AG04450 (cell line): ENCODE measurements at regions not wholly inside any gene's neighbourhood (a gene's known extent, or its start where the extent isn't known, plus 50 kb on each side); places are given as distances from the start of the nearest gene placed in this dataset.

Experiments used
- CTCF ChIA-PET: fragments of 300-600, 350-600 bp; formaldehyde crosslinking; extraction: SDS; loops from one replicate; lab custom pipeline; 2022; ENCODE audit warnings: antibody characterized with exemption, inconsistent platforms; lab: Charles Lee
- POLR2A ChIA-PET: fragments of 350-600 bp; formaldehyde crosslinking; extraction: SDS; loops from one replicate; lab custom pipeline; 2021; ENCODE audit warnings: antibody characterized with exemption, inconsistent platforms; lab: Yijun Ruan, JAX
- DNase-seq: peaks from one replicate; pipeline ENCODE4 v3.0.0-alpha.2; 2011; ENCODE audit warnings: low read depth, low spot score
- H3K27ac ChIP-seq: one replicate; pipeline ENCODE4 v1.5.1; 2012; ENCODE audit warnings: low read depth, low read length, control low read depth
- H3K27me3 ChIP-seq: one replicate; pipeline ENCODE4 v1.6.0; 2012; ENCODE audit warnings: low read length; ENCODE audit not compliant: control insufficient read depth, insufficient read depth
- H3K4me3 ChIP-seq: 2 replicates; pipeline ENCODE4 v1.5.1; 2011; ENCODE audit warnings: mild to moderate bottlenecking, low read depth, low read length, control low read depth
- H3K9me3 ChIP-seq: 2 replicates; pipeline ENCODE4 v1.5.1; 2012; ENCODE audit warnings: low read length; ENCODE audit not compliant: control insufficient read depth, insufficient read depth
- TF ChIP-seq, protein P1 (sequence below): IDR thresholded peaks from 2 replicates; pipeline ENCODE4 v1.5.1; 2011; ENCODE audit warnings: low read depth, low read length, control low read depth, inconsistent platforms

DNA sequence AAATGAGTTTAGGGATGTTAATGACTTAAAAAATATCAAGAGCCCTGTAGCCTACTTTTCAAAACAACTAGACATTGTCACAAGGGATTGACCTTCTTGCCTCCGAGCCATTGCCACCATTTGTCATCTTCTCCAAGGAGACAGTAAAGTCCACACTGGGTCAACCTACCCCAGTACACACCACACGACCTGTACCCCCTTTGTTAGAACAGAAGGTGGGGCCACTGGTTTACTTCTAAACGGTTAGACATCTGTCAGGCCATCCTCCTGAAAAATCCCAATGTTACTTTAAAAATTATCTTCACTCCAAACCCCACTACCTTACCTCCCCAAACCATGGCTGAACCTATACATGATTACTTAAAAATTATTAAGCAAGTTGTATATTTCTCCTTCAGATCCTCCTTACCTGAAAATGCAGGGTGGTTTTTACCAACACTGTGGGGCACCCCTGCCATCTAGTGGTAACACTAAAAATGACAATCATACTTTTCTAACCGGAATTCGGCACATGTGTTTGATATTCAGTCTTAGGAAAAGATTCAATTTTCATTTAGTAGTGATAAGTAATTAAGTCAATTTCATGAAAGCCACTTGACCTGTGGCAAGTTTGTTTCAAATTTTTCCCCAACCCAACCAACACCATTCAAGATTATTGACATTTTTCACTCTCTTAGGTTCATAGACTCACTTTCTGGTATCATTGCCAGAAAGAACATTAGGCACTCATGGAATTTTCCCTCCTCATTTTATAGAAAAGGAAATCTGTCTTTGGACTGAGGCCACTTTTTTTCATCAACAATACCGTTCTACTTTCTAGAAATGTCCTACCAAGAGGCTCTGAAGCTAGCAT, 265.3 kb upstream of the PKDCC start:
- Histone ChIP-seq H3K9me3 (no peaks in the 10 kb centered on the region), H3K27ac (no peak overlapping the region), H3K27me3 (no peaks in the 10 kb centered on the region), H3K4me3 (no peak overlapping the region)
- TF ChIP-seq, protein P1, sequence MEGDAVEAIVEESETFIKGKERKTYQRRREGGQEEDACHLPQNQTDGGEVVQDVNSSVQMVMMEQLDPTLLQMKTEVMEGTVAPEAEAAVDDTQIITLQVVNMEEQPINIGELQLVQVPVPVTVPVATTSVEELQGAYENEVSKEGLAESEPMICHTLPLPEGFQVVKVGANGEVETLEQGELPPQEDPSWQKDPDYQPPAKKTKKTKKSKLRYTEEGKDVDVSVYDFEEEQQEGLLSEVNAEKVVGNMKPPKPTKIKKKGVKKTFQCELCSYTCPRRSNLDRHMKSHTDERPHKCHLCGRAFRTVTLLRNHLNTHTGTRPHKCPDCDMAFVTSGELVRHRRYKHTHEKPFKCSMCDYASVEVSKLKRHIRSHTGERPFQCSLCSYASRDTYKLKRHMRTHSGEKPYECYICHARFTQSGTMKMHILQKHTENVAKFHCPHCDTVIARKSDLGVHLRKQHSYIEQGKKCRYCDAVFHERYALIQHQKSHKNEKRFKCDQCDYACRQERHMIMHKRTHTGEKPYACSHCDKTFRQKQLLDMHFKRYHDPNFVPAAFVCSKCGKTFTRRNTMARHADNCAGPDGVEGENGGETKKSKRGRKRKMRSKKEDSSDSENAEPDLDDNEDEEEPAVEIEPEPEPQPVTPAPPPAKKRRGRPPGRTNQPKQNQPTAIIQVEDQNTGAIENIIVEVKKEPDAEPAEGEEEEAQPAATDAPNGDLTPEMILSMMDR: peak; percentile 82
- DNase-seq: peak; percentile 6
- ChIA-PET POLR2A (no interaction called here), CTCF (no interaction called here)

DNA sequence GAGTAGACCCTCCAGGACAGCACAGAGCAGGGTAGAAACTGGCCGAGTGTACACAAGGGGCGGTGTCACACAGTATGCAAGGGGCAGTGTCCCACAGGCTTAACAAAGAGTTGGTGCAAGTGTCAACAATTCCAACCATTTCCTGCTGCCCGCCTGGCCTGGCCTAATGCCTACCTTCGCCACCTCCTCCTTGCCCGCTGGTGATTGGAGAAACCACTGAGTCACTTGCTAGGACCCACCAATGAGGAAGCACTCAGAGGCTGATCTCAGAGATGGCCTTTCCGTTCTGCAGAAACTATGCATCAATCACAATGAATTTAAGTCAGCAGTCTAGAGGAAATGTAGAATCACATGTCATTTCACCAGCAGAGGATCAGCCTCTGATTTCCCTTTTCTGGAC, 263.3 kb upstream of the PKDCC start:
- CTCF ChIA-PET: no interaction called here
- Histone ChIP-seq H3K4me3 (no peak overlapping the region), H3K27me3 (no peaks in the 10 kb centered on the region), H3K9me3 (no peaks in the 10 kb centered on the region), H3K27ac (no peak overlapping the region)
- POLR2A ChIA-PET: no interaction called here
- DNase-seq: no peak
- TF ChIP-seq, protein P1: no peak

DNA sequence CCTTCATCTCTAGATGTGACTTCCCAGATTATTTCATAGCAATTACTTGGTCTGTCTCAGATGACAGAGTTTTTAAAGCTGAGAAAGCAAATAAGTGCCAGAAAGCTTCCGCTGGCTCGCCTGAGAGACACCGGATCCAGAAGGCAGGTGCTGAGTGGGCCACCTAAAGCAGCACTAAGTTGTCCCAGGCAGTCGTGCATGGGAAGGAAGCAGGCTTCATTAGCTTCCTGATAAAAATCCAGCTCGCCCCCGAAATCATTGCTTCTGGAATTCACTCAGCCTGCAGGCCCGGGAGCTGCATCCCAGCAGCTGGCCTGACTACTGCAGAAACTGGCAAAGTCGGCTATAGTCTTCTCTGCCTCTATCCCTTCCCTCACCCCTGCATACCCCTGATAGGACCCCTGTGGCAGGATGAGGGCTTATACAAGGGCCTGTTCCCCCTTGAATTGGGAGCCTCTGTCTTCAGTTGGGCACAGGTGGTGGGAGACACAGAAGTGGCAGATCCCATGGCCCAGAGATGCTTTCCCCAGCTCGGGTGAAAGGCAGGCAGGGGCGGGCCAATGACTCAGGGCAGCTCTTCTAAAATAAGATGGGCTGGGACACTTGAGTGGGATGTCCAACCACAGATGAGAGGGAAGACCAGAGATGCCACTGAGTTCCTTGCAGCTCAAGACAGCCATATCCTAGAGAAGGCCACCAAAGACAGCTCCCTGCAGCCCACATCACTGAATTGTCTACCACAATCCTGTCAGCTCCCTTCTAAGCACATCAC, 262.4 kb upstream of the PKDCC start:
- no peaks in the 10 kb centered on the region for H3K9me3 ChIP-seq
- TF ChIP-seq, protein P1: no peak
- no peak for DNase-seq
- H3K27me3 ChIP-seq: no peaks in the 10 kb centered on the region
- no peak overlapping the region for H3K27ac ChIP-seq
- ChIA-PET CTCF (no interaction called here), POLR2A (no interaction called here)
- H3K4me3 ChIP-seq: no peak overlapping the region

DNA sequence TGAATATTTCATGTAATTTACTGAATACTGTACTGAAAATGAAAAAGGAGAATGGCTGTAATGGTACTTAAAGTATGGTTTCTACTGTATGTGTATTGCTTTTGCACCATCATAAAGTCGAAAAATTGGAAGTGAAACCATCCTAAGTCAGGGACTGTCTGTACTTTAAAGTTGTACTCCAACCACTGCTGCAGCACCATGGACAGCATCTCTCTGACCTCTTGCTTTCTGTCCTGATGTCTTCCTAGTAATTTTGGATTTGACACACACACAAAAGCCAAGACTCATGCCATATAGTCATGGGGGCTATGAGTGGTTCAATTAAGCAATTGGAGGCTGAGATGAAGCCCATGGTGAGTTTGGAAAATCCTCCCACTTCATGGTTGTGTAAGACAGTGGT, 256.3 kb upstream of the PKDCC start:
- no peaks in the 10 kb centered on the region for H3K9me3 ChIP-seq
- ChIA-PET POLR2A (no interaction called here), CTCF (no interaction called here)
- DNase-seq: no peak
- TF ChIP-seq, protein P1: no peak
- H3K27me3 ChIP-seq: no peaks in the 10 kb centered on the region
- H3K27ac ChIP-seq: no peak overlapping the region
- H3K4me3 ChIP-seq: no peak overlapping the region

DNA sequence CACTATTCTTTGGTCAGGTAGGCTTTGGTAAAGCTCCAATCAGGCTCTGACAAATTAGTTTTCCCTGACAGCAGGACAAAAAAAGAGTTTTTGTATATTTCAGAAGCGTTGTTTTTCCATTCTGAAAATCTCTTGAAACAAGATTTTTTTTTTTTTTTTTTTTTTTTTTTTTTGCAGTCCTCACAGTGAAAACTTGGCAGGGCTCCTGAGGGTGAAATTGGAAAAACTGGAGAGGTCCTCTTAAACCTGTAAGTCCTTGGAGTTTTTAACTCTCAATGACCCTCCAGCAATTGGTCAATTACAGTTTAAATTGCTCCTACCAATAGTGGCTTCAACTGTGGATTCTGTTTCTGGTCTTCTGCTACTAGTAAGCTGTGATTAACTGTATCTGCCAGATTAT, 244.5 kb upstream of the PKDCC start:
- POLR2A ChIA-PET: no interaction called here

More for the DNA sequence above, 244.5 kb upstream of the PKDCC start:
- Histone ChIP-seq H3K27ac (no peak overlapping the region), H3K27me3 (no peaks in the 10 kb centered on the region), H3K9me3 (no peaks in the 10 kb centered on the region), H3K4me3 (no peak overlapping the region)
- CTCF ChIA-PET: no interaction called here
- TF ChIP-seq, protein P1: no peak
- no peak for DNase-seq
